HS-27A (cell line): ENCODE measurements at regions not wholly inside any gene's neighbourhood (a gene's known extent, or its start where the extent isn't known, plus 50 kb on each side); places are given as distances from the start of the nearest gene placed in this dataset.

Experiments
- DNase-seq: peaks from one replicate; pipeline ENCODE4 v3.0.0-alpha.2; 2012; ENCODE audit warnings: low read depth, missing footprints

DNA sequence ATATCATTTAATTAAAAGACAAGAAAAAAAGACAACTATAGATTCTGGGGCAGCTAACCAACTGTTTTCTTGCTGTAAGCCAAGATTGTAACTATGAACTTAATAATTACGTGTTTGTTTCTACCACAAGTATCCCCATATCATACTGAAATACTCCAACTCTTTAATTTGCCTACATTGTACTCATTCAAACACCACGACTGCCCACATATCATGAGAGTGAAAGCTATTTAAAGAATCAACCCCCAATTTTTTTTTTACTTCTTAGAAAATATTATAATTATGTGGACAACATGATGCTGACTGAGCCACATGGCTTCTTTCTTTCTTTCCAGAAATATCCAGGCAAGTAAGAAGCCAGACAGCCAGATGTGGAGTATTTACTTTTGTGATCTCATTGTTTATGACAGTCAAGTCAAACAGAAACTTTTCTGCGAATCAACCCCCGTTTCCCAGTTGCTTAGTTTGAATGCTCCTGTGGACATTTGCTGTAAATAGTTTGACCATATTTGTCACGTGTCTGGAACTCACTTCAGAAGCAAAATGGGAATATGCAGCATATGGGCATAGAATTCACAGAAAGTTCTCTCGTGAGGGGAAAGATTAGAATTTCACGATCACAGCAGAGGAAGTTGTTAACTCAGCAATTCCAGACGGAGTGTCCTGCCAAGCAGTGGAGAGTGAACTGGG, 126.8 kb upstream of the PSMD7 start:
- DNase-seq: no peak

DNA sequence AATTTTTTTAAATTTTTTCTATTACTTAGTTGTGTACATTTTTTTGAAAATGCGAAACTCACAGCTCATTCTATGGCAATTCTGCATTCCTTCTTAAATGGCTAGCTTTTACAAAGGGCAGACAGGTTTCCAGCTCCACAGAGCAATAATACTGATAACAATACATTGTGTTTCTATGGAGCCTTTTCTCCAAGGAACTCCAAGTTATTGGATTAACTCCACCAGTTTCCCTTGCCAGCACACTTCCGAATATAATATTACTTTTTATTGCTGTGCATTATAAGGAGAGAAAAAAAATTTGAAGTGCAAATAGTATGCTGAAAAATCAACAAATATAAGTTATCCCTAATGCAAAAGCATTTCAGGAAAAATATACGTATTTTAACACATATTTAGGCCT, 127.5 kb upstream of the PSMD7 start:
- DNase-seq: no peak

DNA sequence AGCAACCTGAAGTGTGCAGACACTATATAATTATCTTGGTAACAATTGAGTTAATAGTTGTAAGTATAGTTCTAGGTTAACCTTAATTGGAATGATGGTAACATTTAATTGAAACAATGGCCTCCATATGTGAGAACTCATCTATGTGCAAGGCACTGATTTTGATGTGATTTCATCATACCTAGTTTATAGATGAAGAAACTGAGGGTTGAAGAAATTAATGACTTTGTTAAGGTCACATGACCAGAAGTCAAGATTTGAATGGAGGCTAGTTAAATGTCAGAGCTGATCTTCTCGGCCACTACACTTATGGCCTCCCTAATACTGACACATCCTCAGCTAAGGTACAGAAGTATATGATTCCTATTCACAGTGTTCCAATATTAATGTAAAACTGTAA, 128.2 kb upstream of the PSMD7 start:
- DNase-seq: no peak

DNA sequence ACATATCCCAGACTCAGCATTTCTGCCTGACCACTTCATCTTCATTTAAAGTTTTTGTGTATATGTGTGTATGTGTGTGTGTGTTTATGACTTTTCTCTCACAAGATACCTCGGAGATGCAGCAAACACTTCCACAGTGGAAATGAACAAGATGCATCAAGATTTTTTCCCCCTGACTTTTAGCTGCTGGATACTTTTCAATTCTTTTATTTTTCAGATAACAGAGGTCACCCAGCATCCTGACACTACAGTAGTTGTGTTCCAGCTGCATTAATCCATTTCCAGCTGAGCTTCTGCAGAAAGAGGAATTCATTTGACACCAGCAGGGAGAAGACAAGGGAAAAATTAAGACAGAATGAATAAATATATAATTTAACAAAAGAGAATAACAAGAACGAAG, 130.2 kb upstream of the PSMD7 start:
- DNase-seq: no peak

DNA sequence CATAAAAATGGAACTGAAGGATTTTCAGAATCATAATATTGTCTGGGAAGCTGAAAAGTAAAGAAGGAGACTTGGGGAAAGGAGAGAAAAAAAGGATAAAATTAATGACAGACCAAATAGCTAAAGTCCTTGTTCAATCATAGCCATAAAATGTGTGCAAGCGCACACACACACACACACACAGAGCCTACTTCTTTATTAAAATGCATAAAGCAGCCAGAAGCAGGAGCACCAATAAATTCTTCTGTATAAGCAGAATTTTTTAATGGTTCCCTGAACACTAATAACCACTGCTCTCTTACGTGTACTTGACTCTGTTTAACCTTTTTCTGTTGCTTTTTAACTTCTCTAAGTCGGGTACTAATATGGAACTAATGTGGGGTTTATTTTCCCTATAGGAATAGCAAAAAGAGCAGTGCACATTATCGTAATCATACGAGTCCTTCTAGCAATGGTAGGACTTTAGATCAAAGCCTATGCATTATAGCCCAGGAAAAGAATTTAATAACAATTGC, 131.0 kb upstream of the PSMD7 start:
- DNase-seq: no peak

DNA sequence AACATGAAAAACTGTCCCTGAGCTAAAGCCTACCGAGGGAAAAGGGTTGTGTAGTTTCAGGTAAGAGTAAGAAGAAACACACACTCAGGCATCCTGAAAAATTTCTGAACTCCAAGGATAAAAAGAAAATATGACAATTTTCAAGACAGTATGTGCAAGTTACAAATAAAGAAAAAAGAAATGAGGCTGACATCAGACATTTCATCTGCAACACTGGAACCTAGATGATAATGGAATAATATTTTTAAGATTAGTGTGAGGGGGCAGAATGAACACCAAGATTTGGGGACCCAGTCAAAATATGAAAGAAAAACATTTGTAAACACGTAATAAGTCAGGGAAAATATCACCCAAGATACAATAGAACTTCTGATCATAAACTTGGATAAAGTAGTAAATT, 135.9 kb upstream of the PSMD7 start:
- no peak for DNase-seq

DNA sequence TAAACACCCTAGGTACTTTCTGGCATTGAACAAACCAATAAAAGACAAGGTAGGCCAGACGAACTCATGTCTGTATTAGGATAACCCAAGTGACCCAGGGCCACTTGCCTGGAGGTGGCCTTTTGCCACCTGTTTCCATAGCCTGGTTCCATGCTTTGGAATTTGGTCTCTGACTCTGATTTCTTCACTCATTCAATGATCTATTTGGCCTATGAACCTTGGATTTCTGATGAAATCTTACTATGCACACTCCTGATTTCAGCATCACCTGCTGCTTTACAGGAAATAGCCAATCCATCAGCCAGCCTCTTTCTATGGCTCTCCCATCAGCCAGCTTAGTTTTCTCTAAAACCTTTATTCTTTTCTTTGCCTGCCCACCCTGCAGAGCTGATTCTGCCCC, 142.8 kb upstream of the PSMD7 start:
- DNase-seq: no peak

DNA sequence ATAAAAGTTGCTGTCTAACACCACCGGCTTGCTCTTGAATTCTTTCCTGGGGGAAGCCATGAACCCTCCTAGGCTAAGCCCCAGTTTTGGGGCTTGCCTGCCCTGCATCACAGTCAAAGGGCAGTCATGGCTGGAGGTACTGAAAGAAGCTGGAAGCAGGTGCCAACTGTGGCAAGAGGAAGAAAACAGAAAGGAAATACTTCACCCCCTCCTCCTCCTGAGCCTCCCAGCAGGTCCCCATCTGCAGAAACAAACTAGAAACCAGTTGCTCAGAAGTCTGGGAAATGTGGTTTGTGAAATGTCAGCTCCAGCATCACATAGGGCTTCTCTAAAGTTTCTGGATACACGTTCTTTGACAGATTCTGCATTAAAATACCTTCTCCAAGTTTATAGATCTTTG, 150.0 kb upstream of the PSMD7 start:
- DNase-seq: no peak

DNA sequence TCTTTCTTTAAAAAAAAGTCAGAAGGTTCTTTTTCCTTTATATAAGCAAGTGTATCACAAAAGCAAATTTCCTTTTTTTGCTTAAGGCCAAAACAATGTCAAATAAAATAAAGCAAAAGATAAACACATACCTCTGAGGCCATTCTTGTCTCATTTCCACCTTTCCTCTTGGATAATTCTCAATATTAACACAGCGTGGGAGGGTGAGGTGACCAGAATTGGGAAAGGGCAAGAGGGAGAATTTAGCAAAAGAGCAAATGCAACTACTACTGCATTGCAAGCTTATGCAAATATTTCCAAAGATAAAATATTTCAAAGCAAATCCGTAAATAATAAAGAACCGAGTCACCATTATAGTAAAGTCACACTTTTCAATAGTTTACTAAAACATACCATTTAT, 153.4 kb upstream of the PSMD7 start:
- DNase-seq: no peak

DNA sequence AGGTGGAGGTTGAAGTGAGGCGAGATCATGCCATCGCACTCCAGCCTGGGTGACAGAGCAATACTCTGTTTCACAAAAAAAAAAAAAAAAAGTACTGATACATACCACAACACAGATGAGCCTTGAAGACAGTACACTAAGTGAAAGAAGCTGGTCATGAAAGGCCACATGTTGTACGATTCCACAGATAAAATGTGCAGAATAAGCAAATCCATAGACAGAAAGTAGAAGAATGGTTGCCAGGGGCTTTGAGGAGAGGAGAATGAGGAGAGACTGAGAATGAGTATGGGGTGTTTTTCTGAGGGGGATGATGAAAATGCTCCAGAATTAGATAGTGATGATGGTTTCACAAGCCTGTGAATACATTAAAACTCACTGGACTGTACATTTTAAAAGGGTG, 155.6 kb upstream of the PSMD7 start:
- no peak for DNase-seq

DNA sequence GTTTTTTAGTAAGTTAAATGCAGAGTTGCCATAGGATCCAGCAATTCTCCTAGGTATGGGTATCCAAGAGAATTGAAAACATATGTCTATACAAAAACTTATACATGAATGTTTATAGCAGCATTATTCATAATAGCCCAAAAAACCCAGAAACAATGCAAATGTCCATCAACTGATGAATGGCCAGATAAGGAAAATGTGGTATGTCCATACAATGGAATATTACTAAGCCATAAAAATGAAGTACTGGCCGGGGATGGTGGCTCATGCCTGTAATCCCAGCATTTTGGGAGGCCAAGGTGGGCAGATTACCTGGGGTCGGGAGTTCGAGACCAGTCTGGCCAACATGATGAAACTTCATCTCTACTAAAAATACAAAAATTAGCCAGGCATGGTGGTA, 156.1 kb upstream of the PSMD7 start:
- DNase-seq: no peak

DNA sequence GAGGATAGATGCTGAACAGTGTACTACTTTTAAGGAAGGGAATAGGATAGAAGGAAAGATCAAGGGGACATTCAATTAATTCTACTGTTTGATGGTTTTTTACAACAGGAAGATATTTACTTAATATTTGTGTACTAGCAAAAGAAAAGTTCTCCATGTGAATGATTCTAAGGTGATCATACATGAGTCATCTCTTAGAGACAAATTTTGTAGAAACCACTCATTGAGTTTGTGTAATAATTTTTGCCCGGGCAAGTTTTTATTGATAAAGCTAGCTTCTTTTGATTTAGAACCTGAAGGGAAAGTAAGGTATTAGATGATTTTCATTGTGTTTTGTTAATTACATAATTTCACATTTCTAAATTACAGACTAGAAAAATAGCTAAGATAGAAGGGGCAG, 172.8 kb upstream of the PSMD7 start:
- no peak for DNase-seq

DNA sequence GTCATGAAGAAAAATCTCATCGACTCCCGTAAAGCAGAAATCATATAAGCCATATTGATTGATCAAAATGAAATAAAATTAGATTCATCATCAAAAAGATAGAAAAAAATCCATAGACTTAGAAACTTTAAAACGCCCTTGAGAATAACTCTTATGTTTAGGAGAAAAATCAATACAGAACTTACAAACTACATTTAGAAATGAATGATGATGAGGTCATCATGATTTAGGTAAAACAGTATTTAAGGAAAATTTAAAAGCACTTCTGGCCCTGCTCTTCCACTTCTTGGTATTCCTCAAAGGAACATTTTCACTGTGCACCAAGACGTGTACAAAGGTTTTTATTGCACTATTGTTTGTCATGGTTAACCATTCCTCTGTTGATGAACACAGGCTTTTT, 173.4 kb upstream of the PSMD7 start:
- no peak for DNase-seq

DNA sequence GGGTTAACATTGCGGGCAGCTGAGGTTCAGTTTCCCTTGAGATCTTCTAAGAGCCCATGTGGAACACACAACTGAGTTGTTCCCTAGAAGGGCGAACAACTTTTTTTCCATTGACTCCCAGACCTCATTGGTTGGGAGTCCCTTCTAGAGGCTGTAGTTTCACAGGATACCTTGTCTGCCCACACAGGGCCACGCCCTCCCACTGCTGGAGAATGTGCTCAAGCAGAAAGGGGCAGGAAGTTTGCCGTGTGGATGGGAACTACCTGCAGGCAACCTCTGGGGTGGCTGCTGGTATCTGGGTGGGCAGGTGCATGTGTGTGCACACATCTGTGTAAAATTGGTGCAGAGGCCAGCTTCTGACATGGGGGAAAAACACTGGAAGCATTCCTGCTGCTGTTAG, 178.8 kb upstream of the PSMD7 start:
- DNase-seq: no peak

DNA sequence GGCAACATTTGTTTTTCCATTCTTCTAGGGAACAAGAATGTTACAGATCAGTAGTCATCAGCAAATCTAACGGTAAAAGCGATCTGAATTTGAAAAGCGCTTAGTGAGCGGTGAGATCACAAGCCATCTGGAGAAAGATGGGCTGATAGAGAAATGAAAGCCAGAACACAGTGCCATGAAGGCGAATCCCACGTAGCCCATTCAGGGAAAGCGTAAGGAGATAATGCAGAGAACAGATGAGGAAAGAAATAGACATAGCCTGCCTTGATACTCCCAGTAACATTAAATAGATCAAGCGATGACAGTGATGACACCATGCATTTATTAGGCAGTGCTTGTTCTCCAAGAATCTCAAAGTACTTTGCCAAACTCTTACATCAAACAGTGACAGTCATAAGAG, 183.1 kb upstream of the PSMD7 start:
- no peak for DNase-seq

DNA sequence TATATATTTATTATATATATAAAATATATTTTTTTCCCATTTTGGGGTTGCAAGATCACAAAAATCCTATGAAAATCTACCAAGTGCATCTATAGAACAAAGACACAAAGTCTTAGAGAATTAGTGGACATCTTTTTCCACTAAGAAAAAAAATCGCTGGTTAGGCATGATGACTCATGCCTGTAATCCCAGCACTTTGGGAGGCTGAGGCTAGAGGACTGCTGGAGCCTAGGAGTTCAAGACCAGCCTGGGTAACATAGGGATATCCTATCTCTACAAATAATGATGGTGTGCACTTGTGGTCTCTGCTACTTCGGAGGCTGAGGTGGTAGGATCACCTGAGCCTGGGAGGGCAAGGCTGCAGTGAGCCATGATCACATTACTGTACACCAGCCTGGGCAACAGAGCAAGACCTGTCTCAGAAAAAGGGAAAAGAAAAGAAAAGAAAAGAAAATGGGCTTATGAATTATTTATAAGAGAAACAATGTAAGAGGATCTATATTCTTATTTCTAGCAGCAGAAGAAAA, 185.1 kb upstream of the PSMD7 start:
- DNase-seq: no peak

DNA sequence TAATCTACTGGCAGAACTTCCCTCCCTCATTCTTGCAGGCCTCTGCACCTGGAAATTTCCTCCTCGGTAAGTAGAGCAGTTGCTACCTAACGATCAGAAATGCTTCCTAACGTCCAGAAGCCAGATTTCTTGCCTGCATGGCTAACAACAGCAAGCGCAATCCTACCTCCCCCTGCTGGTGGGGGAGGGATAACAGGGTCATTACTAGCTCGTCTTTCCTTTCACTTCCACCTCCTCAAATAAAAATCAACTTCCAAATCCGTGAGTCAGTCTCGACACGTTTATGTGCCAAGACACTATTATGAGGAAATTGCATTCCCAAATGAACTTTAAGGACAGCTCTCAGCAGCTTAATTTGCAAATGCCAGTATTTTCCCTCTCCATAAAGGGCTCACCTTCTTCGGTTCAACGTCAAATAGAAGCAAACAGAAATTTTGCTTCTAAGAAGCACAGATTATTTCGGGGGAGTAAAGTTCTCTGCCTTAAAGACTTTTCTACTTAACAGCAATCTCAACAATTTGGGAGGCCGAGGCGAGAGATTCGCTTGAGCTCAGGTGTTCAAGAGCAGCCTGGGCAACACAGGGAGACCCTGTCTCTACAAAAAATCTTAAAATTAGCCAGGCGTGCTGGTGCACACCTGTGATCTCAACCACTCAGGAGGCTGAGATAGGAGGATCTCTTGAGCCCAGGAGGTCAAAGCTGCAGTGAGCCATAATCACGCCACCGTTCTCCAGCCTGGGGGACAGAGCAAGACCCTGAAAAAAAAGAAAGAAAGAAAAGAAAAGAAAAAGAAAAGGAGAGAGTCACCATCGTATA, 188.6 kb upstream of the PSMD7 start:
- peak; percentile 8 for DNase-seq

DNA sequence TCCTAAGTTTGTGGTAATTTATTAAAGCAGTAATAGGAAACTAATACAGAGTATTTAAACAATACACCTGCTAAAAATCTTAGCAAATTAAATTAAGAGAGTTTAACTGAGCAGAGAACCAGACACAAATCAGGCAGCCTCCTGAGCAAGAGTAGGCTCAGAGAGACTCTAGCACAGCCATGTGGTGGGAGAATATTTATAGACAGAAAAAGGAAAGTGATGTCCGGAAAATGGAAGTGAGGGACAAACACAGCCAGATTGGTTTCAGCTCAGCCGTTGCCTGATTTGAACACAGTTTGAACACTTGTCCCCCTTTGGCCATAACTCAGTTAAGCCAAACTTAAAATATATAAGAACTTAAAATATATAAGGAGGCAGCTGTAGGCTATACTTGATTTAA, 192.6 kb upstream of the PSMD7 start:
- DNase-seq: no peak

DNA sequence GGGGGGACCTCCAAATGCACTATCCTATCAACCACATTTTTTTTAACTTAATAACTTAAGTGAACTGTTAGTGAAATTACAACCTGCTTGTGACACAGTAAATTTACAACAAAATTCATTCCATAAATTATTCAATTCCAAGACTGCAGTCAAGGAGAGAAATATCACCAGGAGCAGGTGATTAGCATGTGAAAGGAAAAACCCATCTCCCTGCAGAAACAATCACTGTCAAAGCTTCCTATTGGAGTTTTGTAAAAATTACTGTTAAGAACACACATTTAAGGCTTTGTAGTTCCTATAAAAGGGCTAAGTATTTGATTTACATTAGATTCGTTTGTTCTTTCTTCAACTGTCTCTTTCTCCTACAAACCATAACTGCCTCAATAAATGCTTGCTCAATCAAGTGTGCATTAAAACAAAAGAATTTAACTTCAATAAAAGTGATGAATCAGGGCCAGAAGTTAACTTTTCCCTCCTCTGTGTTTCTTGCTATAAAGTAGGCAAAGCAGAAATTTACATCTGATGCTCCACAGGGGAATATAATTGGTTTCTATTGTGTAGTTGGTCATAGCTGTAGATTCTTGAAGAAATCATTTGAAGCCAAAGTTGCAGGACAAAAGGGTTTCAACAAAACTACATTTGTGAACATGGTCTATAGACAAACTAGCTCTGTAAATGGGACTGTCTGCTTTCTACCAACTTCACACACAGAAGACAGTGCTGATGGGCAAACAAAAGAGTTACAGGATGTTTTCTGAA, 195.1 kb upstream of the PSMD7 start:
- DNase-seq: no peak

DNA sequence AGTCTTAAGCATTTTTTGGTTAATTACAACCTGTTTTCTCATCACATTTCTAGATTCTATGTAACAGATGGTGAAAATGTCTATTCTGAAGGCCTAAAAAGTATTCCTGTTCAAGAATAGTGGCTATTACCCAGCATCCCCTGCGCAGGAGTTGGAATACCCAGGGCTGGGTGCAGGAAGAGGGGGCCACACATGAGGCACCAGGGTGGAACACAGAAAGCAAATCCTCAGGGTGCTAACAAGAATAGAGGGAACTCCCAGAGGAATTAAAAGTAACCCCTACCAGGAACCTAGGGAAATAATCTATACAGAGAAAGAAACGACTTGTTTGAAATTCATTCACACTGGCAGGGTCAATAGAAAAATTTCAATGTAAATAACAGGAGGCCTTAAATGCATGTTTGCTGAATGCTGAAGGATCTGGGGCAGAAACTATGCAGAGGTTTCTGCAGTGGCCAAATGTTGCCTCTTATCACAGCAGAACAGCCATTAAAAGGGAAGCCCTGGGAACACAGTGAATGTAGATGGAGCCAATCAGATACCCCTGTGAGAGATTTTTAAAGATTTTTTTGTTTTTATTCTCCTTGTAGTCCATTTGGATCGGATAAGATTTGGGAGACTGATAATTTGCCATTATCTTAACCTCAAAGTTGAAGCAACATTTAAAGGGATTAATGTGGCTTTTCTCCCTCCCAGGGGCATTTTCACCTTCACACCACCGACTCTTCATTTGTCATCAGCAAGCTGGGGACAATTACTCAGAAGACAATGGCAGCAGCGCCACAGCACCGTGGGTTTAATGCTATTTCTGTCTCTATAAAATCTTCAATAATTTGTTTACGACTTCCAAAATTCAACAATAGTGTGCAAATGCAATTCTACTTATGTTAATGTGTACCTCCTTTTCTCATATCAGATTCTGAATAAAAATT, 196.0 kb upstream of the PSMD7 start:
- DNase-seq: no peak

DNA sequence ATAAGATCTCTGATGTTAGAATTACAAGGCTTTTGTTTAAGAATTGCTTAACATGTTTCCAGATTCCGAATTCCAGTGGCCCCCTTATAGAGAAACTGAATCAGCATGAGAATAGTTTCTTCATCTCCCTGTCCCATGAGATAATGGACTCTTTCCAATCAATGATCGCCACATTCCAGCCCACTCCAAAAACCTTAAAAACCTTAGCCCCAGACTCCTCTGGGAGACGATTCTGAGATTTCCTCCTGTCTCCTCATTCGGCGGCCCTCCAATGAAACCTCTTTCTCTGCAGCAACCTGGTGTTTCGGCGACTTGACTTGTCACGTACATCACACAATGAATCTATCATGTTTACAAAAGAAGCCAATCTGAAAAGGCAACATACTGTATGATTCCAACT, 197.1 kb upstream of the PSMD7 start:
- DNase-seq: no peak

DNA sequence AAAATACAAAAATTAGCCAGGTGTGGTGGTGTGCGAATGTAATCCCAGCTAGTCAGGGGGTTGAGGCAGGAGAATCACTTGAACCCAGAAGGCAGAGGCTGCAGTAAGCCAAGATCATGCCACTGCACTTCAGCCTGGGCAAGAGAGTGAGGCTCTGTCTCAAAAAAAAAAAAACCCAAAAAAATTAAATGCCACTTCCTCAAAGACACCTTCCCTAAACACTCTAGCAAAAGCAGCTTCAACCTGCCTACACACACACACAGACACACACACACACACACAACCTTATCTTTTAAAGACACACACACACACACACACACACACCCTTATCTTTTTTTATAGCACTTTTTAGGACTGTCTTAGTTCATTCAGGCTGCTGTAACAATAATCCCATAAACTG, 201.7 kb upstream of the PSMD7 start:
- no peak for DNase-seq
